NCI-H2227 treated with DMSO at 0.1 percent for 48 hours (cell line): ENCODE measurements at regions not wholly inside any gene's neighbourhood (a gene's known extent, or its start where the extent isn't known, plus 50 kb on each side); places are given as distances from the start of the nearest gene placed in this dataset.

Experiments
- DNase-seq: peaks from one replicate; lab custom pipeline; 2025; lab: John Stamatoyannopoulos, UW

- DNase-seq, result no peak
Measured at GRCh38 chr17:62913991-62914570, 52.0 kb upstream of the TANC2 start.

GRCh38 chr17:62912363-62912762 lies 53.7 kb upstream of the TANC2 start:
- no peak for DNase-seq

GRCh38 chr17:62911114-62911513 lies 54.9 kb upstream of the TANC2 start:
- DNase-seq, result no peak

- DNase-seq, result no peak
Measured at GRCh38 chr17:62910277-62910676, 55.8 kb upstream of the TANC2 start.

- DNase-seq, result no peak
Measured at GRCh38 chr17:62907961-62908360, 58.1 kb upstream of the TANC2 start.

GRCh38 chr17:62906881-62907280 lies 59.2 kb upstream of the TANC2 start:
- DNase-seq, result no peak

- DNase-seq, result no peak
Measured at GRCh38 chr17:62905233-62905632, 60.8 kb upstream of the TANC2 start.

GRCh38 chr17:62902531-62903220 lies 63.4 kb upstream of the TANC2 start:
- no peak for DNase-seq

- no peak for DNase-seq
Measured at GRCh38 chr17:62901544-62901943, 64.5 kb upstream of the TANC2 start.

- no peak for DNase-seq
Measured at GRCh38 chr17:62900096-62900495, 65.9 kb upstream of the TANC2 start.

- no peak for DNase-seq
Measured at GRCh38 chr17:62899361-62899760, 66.7 kb upstream of the TANC2 start.

GRCh38 chr17:62898239-62898864 lies 67.7 kb upstream of the TANC2 start:
- DNase-seq, result peak; percentile 46

- DNase-seq, result no peak
Measured at GRCh38 chr17:62897706-62898105, 68.3 kb upstream of the TANC2 start.

GRCh38 chr17:62895320-62896301 lies 70.4 kb upstream of the TANC2 start:
- no peak for DNase-seq

GRCh38 chr17:62892870-62893338 lies 73.1 kb upstream of the TANC2 start:
- DNase-seq, result no peak

GRCh38 chr17:62892061-62892675 lies 73.9 kb upstream of the TANC2 start:
- DNase-seq, result peak; percentile 51

GRCh38 chr17:62891659-62892058 lies 74.4 kb upstream of the TANC2 start:
- peak; percentile 51 for DNase-seq

GRCh38 chr17:62888765-62889164 lies 77.3 kb upstream of the TANC2 start:
- no peak for DNase-seq

- DNase-seq, result no peak
Measured at GRCh38 chr17:62888148-62888547, 77.9 kb upstream of the TANC2 start.

- no peak for DNase-seq
Measured at GRCh38 chr17:62887437-62887836, 78.6 kb upstream of the TANC2 start.

GRCh38 chr17:62884781-62885180 lies 76.7 kb upstream of the MARCHF10 start:
- no peak for DNase-seq

GRCh38 chr17:62882878-62883277 lies 74.8 kb upstream of the MARCHF10 start:
- no peak for DNase-seq
